GM21390 (cell line): ENCODE measurements at regions not wholly inside any gene's neighbourhood (a gene's known extent, or its start where the extent isn't known, plus 50 kb on each side); places are given as distances from the start of the nearest gene placed in this dataset.
A peak's percentile ranks its signal among the peaks of the same experiment; 100 is the strongest.
"Not testable (repeated sequence)": the region's sequence is repeated elsewhere in the genome, so short reads cannot be mapped to it uniquely, and the experiment has no call there.

Experiments used
- ATAC-seq: cut with Tn5 transposase; IDR thresholded peaks from one replicate; pipeline ENCODE4 v1.9.1; 2021; ENCODE audit not compliant: unreplicated experiment

GRCh38 chr2:215833531-215834162, 179.7 kb downstream of the MREG start:
- ATAC-seq, result no peak

- ATAC-seq, result no peak
These were observed 180.6 kb downstream of the MREG start for GRCh38 chr2:215832791-215833190.

- no peak for ATAC-seq
These were observed 181.9 kb downstream of the MREG start for GRCh38 chr2:215831296-215831913.

- no peak for ATAC-seq
These were observed 183.0 kb downstream of the MREG start for GRCh38 chr2:215830304-215830703.

- no peak for ATAC-seq
These were observed 184.1 kb downstream of the MREG start for GRCh38 chr2:215829261-215829660.

- peak; percentile 96 for ATAC-seq
These were observed 184.7 kb downstream of the MREG start for GRCh38 chr2:215828528-215829184.

GRCh38 chr2:215826838-215827441, 186.4 kb downstream of the MREG start:
- no peak for ATAC-seq

GRCh38 chr2:215826376-215826775, 187.0 kb downstream of the MREG start:
- ATAC-seq, result no peak

- no peak for ATAC-seq
These were observed 187.6 kb downstream of the MREG start for GRCh38 chr2:215825707-215826106.

GRCh38 chr2:215821298-215821697, 192.1 kb downstream of the MREG start:
- ATAC-seq, result not testable (repeated sequence)

- not testable (repeated sequence) for ATAC-seq
These were observed 193.6 kb downstream of the MREG start for GRCh38 chr2:215819713-215820112.

GRCh38 chr2:215817046-215817445, 196.3 kb downstream of the MREG start:
- no peak for ATAC-seq

- no peak for ATAC-seq
These were observed 196.9 kb downstream of the MREG start for GRCh38 chr2:215816424-215816823.

- ATAC-seq, result no peak
These were observed 197.4 kb downstream of the MREG start for GRCh38 chr2:215815960-215816359.

GRCh38 chr2:215812966-215813365, 200.4 kb downstream of the MREG start:
- no peak for ATAC-seq

GRCh38 chr2:215811409-215812345, 201.7 kb downstream of the MREG start:
- ATAC-seq, result peak; percentile 96

- ATAC-seq, result peak; percentile 34
These were observed 202.3 kb downstream of the MREG start for GRCh38 chr2:215811003-215811402.

- no peak for ATAC-seq
These were observed 204.4 kb downstream of the MREG start for GRCh38 chr2:215808996-215809395.

GRCh38 chr2:215808194-215808593, 205.2 kb downstream of the MREG start:
- no peak for ATAC-seq

- ATAC-seq, result no peak
These were observed 207.9 kb downstream of the MREG start for GRCh38 chr2:215805493-215805892.

- no peak for ATAC-seq
These were observed 210.2 kb downstream of the MREG start for GRCh38 chr2:215803150-215803549.
